SK-N-SH treated with all-trans-retinoic acid at 6 μM for 48 hours (cell line): ENCODE measurements at regions not wholly inside any gene's neighbourhood (a gene's known extent, or its start where the extent isn't known, plus 50 kb on each side); places are given as distances from the start of the nearest gene placed in this dataset.

Experiments
- CREB5 ChIP-seq: fragments of 250-450 bp; sonication (Bioruptor Pico); IDR thresholded peaks from 2 replicates; pipeline ENCODE4 v1.5.1; 2020; ENCODE audit warnings: low read depth, mild to moderate bottlenecking, moderate library complexity
- CSDC2 ChIP-seq: fragments of 250-450 bp; sonication (Bioruptor Pico); IDR thresholded peaks from 2 replicates; pipeline ENCODE4 v1.5.0; 2020; ENCODE audit warnings: mild to moderate bottlenecking, moderate library complexity
- PATZ1 ChIP-seq: fragments of 250-450 bp; sonication (Bioruptor Pico); IDR thresholded peaks from 2 replicates; pipeline ENCODE4 v1.8.0; 2020; ENCODE audit warnings: mild to moderate bottlenecking, moderate library complexity, borderline replicate concordance
- PPARA ChIP-seq: fragments of 250-450 bp; sonication (Bioruptor Pico); IDR thresholded peaks from 2 replicates; pipeline ENCODE4 v1.5.0; 2020; ENCODE audit warnings: mild to moderate bottlenecking, borderline replicate concordance
- ZFP30 ChIP-seq: fragments of 450-650 bp; formaldehyde crosslinking; IDR thresholded peaks from 2 replicates; pipeline ENCODE4 v1.5.0; 2022; ENCODE audit warnings: mild to moderate bottlenecking, moderate library complexity
- ZNF565 ChIP-seq: fragments of 450-650 bp; formaldehyde crosslinking; conservative IDR thresholded peaks from 2 replicates; pipeline ENCODE4 v1.5.0; 2020; ENCODE audit warnings: low read depth, mild to moderate bottlenecking, moderate library complexity

GRCh38 chr4:123585111-123585510, 188.5 kb downstream of the SPRY1 start:
- TF ChIP-seq ZNF565 (no peak), PATZ1 (CRISPR knock-in tag) (no peak), PPARA (CRISPR knock-in tag) (no peak), ZFP30 (CRISPR knock-in tag) (no peak), CREB5 (CRISPR knock-in tag) (no peak), CSDC2 (CRISPR knock-in tag) (no peak)
